Gastrocnemius medialis (tissue), 4 donors: ENCODE measurements at regions not wholly inside any gene's neighbourhood (a gene's known extent, or its start where the extent isn't known, plus 50 kb on each side); places are given as distances from the start of the nearest gene placed in this dataset.

Experiments
- ATAC-seq, 2 donors: fragments of 150-250 bp; one replicate each; pipeline ENCODE4 v1.9.1; 2016
- DNase-seq, 2 donors: peaks; one replicate each; pipeline ENCODE4 v3.0.0-alpha.2; 2019
- H3K27ac ChIP-seq, 4 donors: fragments of 200-600 bp; sonication (generic); 1 replicate in 1 of 4; 2 replicates in 3 of 4; pipeline ENCODE4 v1.5.1; 2016 to 2018; ENCODE audit warnings: mild to moderate bottlenecking in 2 of 4, moderate library complexity in 1 of 4
- H3K27me3 ChIP-seq, 3 donors: fragments of 200-600 bp; sonication (generic) in 2 of 3; 1 replicate in 1 of 3; 2 replicates in 2 of 3; pipeline versions ENCODE4 v1.5.1 to v1.6.0; 2016 to 2019; ENCODE audit warnings: mild to moderate bottlenecking in 1 of 3, moderate library complexity in 1 of 3
- H3K36me3 ChIP-seq, 2 donors: fragments of 200-600 bp; sonication (generic) in 1 of 2; one replicate each; pipeline ENCODE4 v1.5.1; 2017 to 2018
- H3K4me1 ChIP-seq, 2 donors: fragments of 200-600 bp; sonication (generic) in 1 of 2; one replicate each; pipeline ENCODE4 v1.5.1; 2016 to 2017; ENCODE audit warnings: mild to moderate bottlenecking in 2 of 2
- H3K4me3 ChIP-seq, 4 donors: fragments of 200-600 bp; sonication (generic) in 3 of 4; 1 replicate in 1 of 4; 2 replicates in 3 of 4; pipeline ENCODE4 v1.5.1; 2016 to 2019; ENCODE audit warnings: mild to moderate bottlenecking in 2 of 4
- H3K9me3 ChIP-seq, 3 donors: fragments of 200-600 bp; sonication (generic) in 2 of 3; 1 replicate in 1 of 3; 2 replicates in 2 of 3; pipeline ENCODE4 v1.5.1; 2016 to 2019
- CTCF ChIP-seq, 5 experiments: fragments of 450-650 bp in 3 of 5; fragments of 200-600 bp in 2 of 5; sonication (generic) in 2 of 5; IDR thresholded peaks in 4 of 5; conservative IDR thresholded peaks in 1 of 5; 1 replicate in 4 of 5; 2 replicates in 1 of 5; pipeline ENCODE4 v1.5.1; 2016 to 2019; ENCODE audit warnings: antibody characterized with exemption in 5 of 5, mild to moderate bottlenecking in 3 of 5, moderate library complexity in 3 of 5
- POLR2A ChIP-seq, 2 donors: fragments of 450-650 bp; IDR thresholded peaks; one replicate each; pipeline ENCODE4 v1.6.1; 2017; ENCODE audit warnings: antibody characterized with exemption in 2 of 2, mild to moderate bottlenecking in 2 of 2, moderate library complexity in 2 of 2
- in situ Hi-C, 4 donors: fragments of 200-750 bp; cut with MboI; loops; one replicate each; pipeline versions ENCODE4 v1.15.0 to v1.8.0; 2017; ENCODE audit warnings: low sequenced_read_pairs in 4 of 4
- intact Hi-C: fragments of 100-400 bp; cut with DNase I; formaldehyde crosslinking; loops from one replicate; pipeline ENCODE4 v1.15.1; 2023; ENCODE audit warnings: low total_unique reads

GRCh38 chr2:16283071-16283850 lies 342.9 kb downstream of the MYCN start:
- intact Hi-C loops: no loop called here
- no peaks in the 10 kb centered on the region for H3K36me3 ChIP-seq
- TF ChIP-seq POLR2A (IDR thresholded peaks at IDR 0.05): no peak
- TF ChIP-seq CTCF (IDR thresholded peaks at IDR 0.05 in 4 of 5, conservative IDR thresholded peaks at IDR 0.05 in 1 of 5): no peak
- H3K9me3 ChIP-seq: no peaks in the 10 kb centered on the region
- H3K27me3 ChIP-seq: no peaks in the 10 kb centered on the region
- in situ Hi-C loops: loop anchor here (10.0 to 25.0 kb wide), 4 partner anchors 346 to 648 kb away; partner anchors contain the start of gene MYCN (in 1 of the 4)
- no peak overlapping the region for H3K4me3 ChIP-seq
- no peak overlapping the region for H3K27ac ChIP-seq
- no peaks in the 10 kb centered on the region for H3K4me1 ChIP-seq
- DNase-seq: no peak
- ATAC-seq: no peak

GRCh38 chr2:16282511-16282910 lies 342.2 kb downstream of the MYCN start:
- in situ Hi-C loops (loop anchor here (10.0 to 25.0 kb wide), 4 partner anchors 345 to 648 kb away; partner anchors contain the start of gene MYCN (in 1 of the 4)), intact Hi-C loops (loop anchor here (1.0 kb wide), 1 partner anchor 343 kb away; no protein-coding TSS in a partner anchor)
- TF ChIP-seq CTCF (IDR thresholded peaks at IDR 0.05 in 4 of 5, conservative IDR thresholded peaks at IDR 0.05 in 1 of 5): no peak
- no peak for TF ChIP-seq POLR2A (IDR thresholded peaks at IDR 0.05)
- no peak for ATAC-seq
- DNase-seq: no peak
- Histone ChIP-seq H3K27ac (no peak overlapping the region), H3K4me1 (no peaks in the 10 kb centered on the region), H3K4me3 (no peak overlapping the region), H3K9me3 (no peaks in the 10 kb centered on the region), H3K36me3 (no peaks in the 10 kb centered on the region), H3K27me3 (no peaks in the 10 kb centered on the region)

GRCh38 chr2:16281451-16282335 lies 341.3 kb downstream of the MYCN start:
- H3K27ac ChIP-seq: no peak overlapping the region
- peak in 2 of 5 experiments; percentile 43 to 54 for TF ChIP-seq CTCF (IDR thresholded peaks at IDR 0.05 in 4 of 5, conservative IDR thresholded peaks at IDR 0.05 in 1 of 5)
- TF ChIP-seq POLR2A (IDR thresholded peaks at IDR 0.05): no peak
- DNase-seq (no peak), ATAC-seq (peak in 1 of 2 donors; percentile 39)
- no peaks in the 10 kb centered on the region for H3K9me3 ChIP-seq
- H3K4me1 ChIP-seq: no peaks in the 10 kb centered on the region
- no peaks in the 10 kb centered on the region for H3K27me3 ChIP-seq
- in situ Hi-C loops: loop anchor here (10.0 to 25.0 kb wide), 4 partner anchors 344 to 647 kb away; partner anchors contain the start of gene MYCN (in 1 of the 4)
- H3K36me3 ChIP-seq: no peaks in the 10 kb centered on the region
- intact Hi-C loops: loop anchor here (1.0 kb wide), 1 partner anchor 342 kb away; no protein-coding TSS in a partner anchor
- H3K4me3 ChIP-seq: no peak overlapping the region

GRCh38 chr2:16280081-16280480 lies 339.7 kb downstream of the MYCN start:
- H3K27me3 ChIP-seq: no peaks in the 10 kb centered on the region
- ATAC-seq (no peak), DNase-seq (no peak)
- intact Hi-C loops (no loop called here), in situ Hi-C loops (loop anchor here (10.0 to 25.0 kb wide), 4 partner anchors 343 to 645 kb away; partner anchors contain the start of gene MYCN (in 1 of the 4))
- H3K36me3 ChIP-seq: no peaks in the 10 kb centered on the region
- no peak for TF ChIP-seq POLR2A (IDR thresholded peaks at IDR 0.05)
- no peak for TF ChIP-seq CTCF (IDR thresholded peaks at IDR 0.05 in 4 of 5, conservative IDR thresholded peaks at IDR 0.05 in 1 of 5)
- H3K9me3 ChIP-seq: no peaks in the 10 kb centered on the region
- H3K4me3 ChIP-seq: no peak overlapping the region
- no peaks in the 10 kb centered on the region for H3K4me1 ChIP-seq
- H3K27ac ChIP-seq: no peak overlapping the region
